ENCODE measurements at regions not wholly inside any gene's neighbourhood (a gene's known extent, or its start where the extent isn't known, plus 50 kb on each side); places are given as distances from the start of the nearest gene placed in this dataset.

GRCh38 chr1:19591482-19592091 is 52.5 kb upstream of the NBL1 start:
- TF ChIP-seq USF1 (IDR thresholded peaks at IDR 0.05; ENCODE audit: borderline replicate concordance, low read depth) (no peak), SIN3A (IDR thresholded peaks at IDR 0.05; ENCODE audit: borderline replicate concordance, low read depth, low read length) (no peak), CTCF (IDR thresholded peaks at IDR 0.05) (no peak), EZH2phosphoT487 (IDR thresholded peaks at IDR 0.05; ENCODE audit: borderline replicate concordance, low read depth) (no peak), FOXM1 (IDR thresholded peaks at IDR 0.05; ENCODE audit: low read depth) (no peak), TEAD4 (IDR thresholded peaks at IDR 0.05; ENCODE audit: borderline replicate concordance, insufficient read depth) (no peak), REST (IDR thresholded peaks at IDR 0.05; ENCODE audit: low read depth, low read length) (no peak), ZBTB33 (IDR thresholded peaks at IDR 0.05; ENCODE audit: borderline replicate concordance, low read depth) (no peak), JUND (IDR thresholded peaks at IDR 0.05) (no peak), POLR2AphosphoS5 (IDR thresholded peaks at IDR 0.05; ENCODE audit: low read depth, low read length) (no peak), YY1 (IDR thresholded peaks at IDR 0.05; ENCODE audit: low read depth) (no peak)
